Neural progenitor cell (in vitro differentiated cells): ENCODE measurements at regions not wholly inside any gene's neighbourhood (a gene's known extent, or its start where the extent isn't known, plus 50 kb on each side); places are given as distances from the start of the nearest gene placed in this dataset.

Experiments used
- DNase-seq: peaks from one replicate; pipeline ENCODE4 v3.0.0-alpha.2; 2016; ENCODE audit warnings: low spot score
- H2AFZ ChIP-seq: fragments of 200-600 bp; sonication (generic); replicated peaks from 2 replicates; pipeline ENCODE4 v1.6.1; 2016; ENCODE audit warnings: antibody characterized with exemption
- H3F3A ChIP-seq: fragments of 200-600 bp; sonication (generic); 2 replicates; pipeline ENCODE4 v1.6.1; 2016; ENCODE audit warnings: antibody characterized with exemption, low read depth
- H3K27ac ChIP-seq: fragments of 200-600 bp; sonication (generic); 2 replicates; pipeline ENCODE4 v1.5.1; 2016; ENCODE audit warnings: mild to moderate bottlenecking
- H3K27me3 ChIP-seq: fragments of 200-600 bp; sonication (generic); 2 replicates; pipeline ENCODE4 v1.6.1; 2016; ENCODE audit warnings: mild to moderate bottlenecking, moderate library complexity
- H3K36me3 ChIP-seq: fragments of 200-600 bp; sonication (generic); 2 replicates; pipeline ENCODE4 v1.5.1; 2016
- H3K4me1 ChIP-seq: fragments of 200-600 bp; sonication (generic); 2 replicates; pipeline ENCODE4 v1.6.1; 2016; ENCODE audit warnings: mixed run types
- H3K4me2 ChIP-seq: fragments of 200-600 bp; sonication (generic); 2 replicates; pipeline ENCODE4 v1.6.1; 2016
- H3K4me3 ChIP-seq: fragments of 200-600 bp; sonication (generic); 2 replicates; pipeline ENCODE4 v1.5.1; 2016
- H3K79me2 ChIP-seq: fragments of 200-600 bp; sonication (generic); 2 replicates; pipeline ENCODE4 v1.6.1; 2016; ENCODE audit warnings: low read depth
- H3K9ac ChIP-seq: fragments of 200-600 bp; sonication (generic); 2 replicates; pipeline ENCODE4 v1.6.1; 2016
- H3K9me3 ChIP-seq: fragments of 200-600 bp; sonication (generic); 2 replicates; pipeline ENCODE4 v1.5.1; 2016; ENCODE audit warnings: low read depth
- H4K20me1 ChIP-seq: fragments of 200-600 bp; sonication (generic); 2 replicates; pipeline ENCODE4 v1.6.1; 2016; ENCODE audit warnings: low read depth
- H3K27ac Mint-ChIP-seq: 3 replicates; pipeline ENCODE4 v1.8.0; 2021; ENCODE audit warnings: mixed read lengths
- H3K27me3 Mint-ChIP-seq: 2 replicates; pipeline ENCODE4 v1.8.0; 2022; ENCODE audit warnings: low read depth, mild to moderate bottlenecking, inconsistent platforms, moderate library complexity, mixed read lengths; ENCODE audit not compliant: insufficient read depth
- H3K36me3 Mint-ChIP-seq: 3 replicates; pipeline ENCODE4 v1.8.0; 2021; ENCODE audit warnings: mixed read lengths
- H3K4me1 Mint-ChIP-seq: 3 replicates; pipeline ENCODE4 v1.8.0; 2021; ENCODE audit warnings: mixed read lengths
- H3K4me3 Mint-ChIP-seq: 3 replicates; pipeline ENCODE4 v1.8.0; 2021; ENCODE audit warnings: mild to moderate bottlenecking, moderate library complexity, mixed read lengths
- H3K9me3 Mint-ChIP-seq: 3 replicates; pipeline ENCODE4 v1.8.0; 2020; ENCODE audit warnings: mixed read lengths
- CTCF ChIP-seq: fragments of 200-600 bp; sonication (generic); IDR thresholded peaks from 2 replicates; pipeline ENCODE4 v1.5.1; 2017; ENCODE audit warnings: antibody characterized with exemption, mild to moderate bottlenecking
- EZH2 ChIP-seq: fragments of 200-600 bp; sonication (generic); IDR thresholded peaks from 2 replicates; pipeline ENCODE4 v1.6.1; 2017; ENCODE audit warnings: antibody characterized with exemption, mild to moderate bottlenecking, moderate library complexity
- EZH2phosphoT487 ChIP-seq: fragments of 200-600 bp; sonication (generic); IDR thresholded peaks from 2 replicates; pipeline ENCODE4 v1.6.1; 2017; ENCODE audit warnings: antibody characterized with exemption

GRCh38 chr6:56889492-56889891 is 65.4 kb upstream of the BEND6 start:
- no peaks in the 10 kb centered on the region for H4K20me1 ChIP-seq
- DNase-seq = no peak
- no peak overlapping the region for H3K27ac Mint-ChIP-seq
- no peak overlapping the region for H2AFZ ChIP-seq
- H3K36me3 Mint-ChIP-seq = no peaks in the 10 kb centered on the region
- H3K36me3 ChIP-seq = no peaks in the 10 kb centered on the region
- no peaks in the 10 kb centered on the region for H3K9me3 ChIP-seq
- no peaks in the 10 kb centered on the region for H3K27me3 ChIP-seq
- no peak overlapping the region for H3K27ac ChIP-seq
- H3K4me2 ChIP-seq = no peak overlapping the region
- peaks cover 5% of the 10 kb centered on the region for H3K4me1 Mint-ChIP-seq
- H3K9me3 Mint-ChIP-seq = peaks cover 2% of the 10 kb centered on the region
- H3K4me3 Mint-ChIP-seq = no peak overlapping the region
- no peaks in the 10 kb centered on the region for H3F3A ChIP-seq
- no peaks in the 10 kb centered on the region for H3K79me2 ChIP-seq
- no peak overlapping the region for H3K9ac ChIP-seq
- peaks cover 13% of the 10 kb centered on the region for H3K4me1 ChIP-seq
- TF ChIP-seq CTCF (no peak), EZH2 (no peak), EZH2phosphoT487 (no peak)
- H3K4me3 ChIP-seq = no peak overlapping the region
- H3K27me3 Mint-ChIP-seq = peaks cover 2% of the 10 kb centered on the region

- H3K4me3 Mint-ChIP-seq = no peak overlapping the region
- no peaks in the 10 kb centered on the region for H3K36me3 ChIP-seq
- peaks cover 13% of the 10 kb centered on the region for H3K4me1 ChIP-seq
- DNase-seq = no peak
- H3K9me3 Mint-ChIP-seq = peaks cover 2% of the 10 kb centered on the region
- no peaks in the 10 kb centered on the region for H3K79me2 ChIP-seq
- no peaks in the 10 kb centered on the region for H3K9me3 ChIP-seq
- TF ChIP-seq EZH2phosphoT487 (no peak), EZH2 (no peak), CTCF (no peak)
- H3K9ac ChIP-seq = no peak overlapping the region
- H3K27me3 ChIP-seq = no peaks in the 10 kb centered on the region
- peaks cover 5% of the 10 kb centered on the region for H3K4me1 Mint-ChIP-seq
- no peak overlapping the region for H3K4me3 ChIP-seq
- H2AFZ ChIP-seq = no peak overlapping the region
- no peaks in the 10 kb centered on the region for H3K36me3 Mint-ChIP-seq
- no peaks in the 10 kb centered on the region for H3F3A ChIP-seq
- H3K27ac Mint-ChIP-seq = no peak overlapping the region
- no peak overlapping the region for H3K27ac ChIP-seq
- peaks cover 2% of the 10 kb centered on the region for H3K27me3 Mint-ChIP-seq
- no peaks in the 10 kb centered on the region for H4K20me1 ChIP-seq
- no peak overlapping the region for H3K4me2 ChIP-seq
Observed at GRCh38 chr6:56888687-56889086, 66.2 kb upstream of the BEND6 start.

DNA sequence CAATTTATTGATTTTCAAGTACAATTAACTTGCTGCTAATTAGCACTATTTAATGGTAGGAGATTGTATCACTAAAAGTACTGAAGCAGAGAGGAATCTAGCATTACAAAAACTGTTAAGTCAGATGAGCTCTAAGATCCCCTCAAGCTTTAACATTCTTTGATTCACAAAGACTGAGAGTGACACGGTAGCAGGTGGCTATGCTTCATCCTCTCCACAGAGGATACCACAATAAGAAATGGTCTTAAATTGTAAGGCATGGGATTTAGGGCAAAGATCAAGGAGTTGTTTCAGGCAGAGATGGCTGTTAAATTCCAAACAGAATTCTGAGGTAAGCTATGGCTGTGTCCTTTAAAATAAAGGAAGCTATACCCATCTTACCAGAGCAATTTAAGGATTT is 67.8 kb upstream of the BEND6 start:
- no peaks in the 10 kb centered on the region for H3F3A ChIP-seq
- Mint-ChIP-seq H3K27me3 (no peaks in the 10 kb centered on the region), H3K4me1 (peaks cover 5% of the 10 kb centered on the region), H3K27ac (no peak overlapping the region), H3K36me3 (no peaks in the 10 kb centered on the region), H3K4me3 (no peak overlapping the region), H3K9me3 (no peaks in the 10 kb centered on the region)
- H3K79me2 ChIP-seq = no peaks in the 10 kb centered on the region
- DNase-seq = peak; percentile 57
- H3K4me1 ChIP-seq = peaks cover 13% of the 10 kb centered on the region
- H2AFZ ChIP-seq = no peak overlapping the region
- no peaks in the 10 kb centered on the region for H3K27me3 ChIP-seq
- H3K27ac ChIP-seq = peak overlapping the region; percentile 43
- H3K9ac ChIP-seq = no peak overlapping the region
- H3K36me3 ChIP-seq = no peaks in the 10 kb centered on the region
- no peaks in the 10 kb centered on the region for H3K9me3 ChIP-seq
- no peaks in the 10 kb centered on the region for H4K20me1 ChIP-seq
- peak overlapping the region; percentile 46 for H3K4me2 ChIP-seq
- H3K4me3 ChIP-seq = no peak overlapping the region
- no peak for TF ChIP-seq CTCF
- no peak for TF ChIP-seq EZH2phosphoT487
- no peak for TF ChIP-seq EZH2

DNA sequence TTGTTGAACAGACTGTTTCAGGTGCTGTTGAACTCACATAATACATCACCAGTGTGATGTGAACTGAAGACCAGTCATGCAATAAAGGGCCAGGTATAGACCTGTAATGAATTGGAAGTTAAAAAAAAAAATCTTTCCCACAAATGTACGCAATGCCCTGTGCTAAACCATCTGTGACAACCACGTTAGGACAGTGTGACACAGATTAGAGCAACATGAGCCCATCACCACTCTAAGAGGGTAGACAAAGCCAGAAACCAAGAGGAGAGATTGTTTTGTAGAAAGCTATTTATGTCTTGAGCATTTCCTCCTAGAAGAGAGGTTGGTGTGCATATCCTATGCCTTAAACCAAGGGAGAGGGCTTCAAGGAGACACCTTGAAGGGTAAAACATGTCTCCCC is 77.0 kb upstream of the BEND6 start:
- H3K27me3 Mint-ChIP-seq = peaks cover 2% of the 10 kb centered on the region
- Histone ChIP-seq H2AFZ (no peak overlapping the region), H3K27ac (no peak overlapping the region), H3K79me2 (no peaks in the 10 kb centered on the region), H3K36me3 (no peaks in the 10 kb centered on the region), H3K9ac (no peak overlapping the region), H3K4me1 (no peaks in the 10 kb centered on the region), H4K20me1 (no peaks in the 10 kb centered on the region), H3F3A (no peaks in the 10 kb centered on the region), H3K27me3 (no peaks in the 10 kb centered on the region), H3K4me3 (no peak overlapping the region), H3K9me3 (no peaks in the 10 kb centered on the region), H3K4me2 (no peak overlapping the region)
- no peak for TF ChIP-seq CTCF
- TF ChIP-seq EZH2phosphoT487 = no peak
- no peak for TF ChIP-seq EZH2
- H3K27ac Mint-ChIP-seq = no peak overlapping the region
- no peaks in the 10 kb centered on the region for H3K4me1 Mint-ChIP-seq
- H3K4me3 Mint-ChIP-seq = no peak overlapping the region
- H3K9me3 Mint-ChIP-seq = no peaks in the 10 kb centered on the region
- no peaks in the 10 kb centered on the region for H3K36me3 Mint-ChIP-seq
- no peak for DNase-seq
